Right lobe of liver (tissue), 6 donors: ENCODE measurements at regions not wholly inside any gene's neighbourhood (a gene's known extent, or its start where the extent isn't known, plus 50 kb on each side); places are given as distances from the start of the nearest gene placed in this dataset.

Source experiments
- ATAC-seq, 4 donors: fragments of 200-7000 bp; cut with Tn5 transposase; one replicate each; pipeline ENCODE4 v1.9.1; 2020; ENCODE audit warnings: mild to moderate bottlenecking in 4 of 4, moderate library complexity in 4 of 4
- DNase-seq, 3 donors: peaks; one replicate each; pipeline ENCODE4 v3.0.0-alpha.2; 2020
- H3K27ac ChIP-seq, 3 donors: fragments of 200-600 bp; one replicate each; pipeline ENCODE4 v1.8.0; 2022
- H3K27me3 ChIP-seq, 2 donors: fragments of 200-600 bp; one replicate each; pipeline ENCODE4 v1.8.0; 2022
- H3K36me3 ChIP-seq, 4 donors: fragments of 200-600 bp; sonication (generic) in 1 of 4; one replicate each; pipeline versions ENCODE4 v1.5.1 to v1.8.0; 2017 to 2022; ENCODE audit warnings: control low read depth in 1 of 4
- H3K4me1 ChIP-seq, 4 donors: fragments of 200-600 bp; sonication (generic) in 1 of 4; one replicate each; pipeline versions ENCODE4 v1.5.1 to v1.8.0; 2017 to 2022; ENCODE audit warnings: control low read depth in 1 of 4
- H3K4me3 ChIP-seq, 3 donors: fragments of 200-600 bp; one replicate each; pipeline ENCODE4 v1.8.0; 2022
- H3K9me3 ChIP-seq, 4 donors: fragments of 200-600 bp; sonication (generic) in 1 of 4; one replicate each; pipeline versions ENCODE4 v1.5.1 to v1.8.0; 2017 to 2022; ENCODE audit warnings: control low read depth in 1 of 4
- CTCF ChIP-seq, 4 donors: fragments of 200-600 bp in 3 of 4; fragments of 450-650 bp in 1 of 4; IDR thresholded peaks; one replicate each; pipeline versions ENCODE4 v1.5.1 to v1.8.0; 2016 to 2022; ENCODE audit warnings: antibody characterized with exemption in 4 of 4, mild to moderate bottlenecking in 2 of 4
- POLR2A ChIP-seq: fragments of 450-650 bp; IDR thresholded peaks from one replicate; pipeline ENCODE4 v1.6.1; 2017; ENCODE audit warnings: antibody characterized with exemption, mild to moderate bottlenecking
- WGBS: methylation state at CpG from one replicate; pipeline ENCODE4 v1.1.6; 2018; ENCODE audit warnings: low coverage, low lambda C conversion rate; ENCODE audit not compliant: insufficient coverage; ENCODE audit errors: missing lambda C conversion rate; 5-methylcytosine and 5-hydroxymethylcytosine counted together
- intact Hi-C, 2 donors: fragments of 100-400 bp; cut with DNase I; formaldehyde crosslinking; loops; one replicate each; pipeline versions ENCODE4 v1.11.2 to v1.14.1; 2022
- donor health status: DM: no; HTN: yes; CAD: no.
- donor health status: DM: no; HTN: no; CAD: no.
- donor health status: DM: no; HTN: no; CAD: no.
- donor health status: DM: no; HTN: yes; CAD: no.
- donor health status: DM: no; HTN: yes; CAD: no.

DNA sequence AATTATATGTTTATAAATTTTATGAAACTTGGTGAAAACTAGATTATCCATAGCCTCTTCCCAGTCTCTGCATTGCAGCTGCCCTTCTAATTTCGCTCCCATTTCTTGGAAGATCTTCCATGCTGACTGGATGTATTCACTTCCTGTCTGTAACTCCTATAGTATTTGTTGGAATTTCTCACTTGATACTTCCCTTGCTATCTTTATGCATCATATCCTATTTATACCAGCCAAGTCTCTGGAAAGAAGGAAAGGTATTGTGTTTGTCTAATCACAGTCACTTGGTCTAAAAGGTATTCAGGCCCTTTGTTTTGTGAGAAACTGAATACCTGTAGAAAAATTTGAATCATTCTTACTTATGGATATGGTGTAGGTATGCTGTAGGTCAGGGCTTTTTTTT, 870.9 kb upstream of the FRG1 start:
- intact Hi-C loops: no loop called here
- no peak for TF ChIP-seq POLR2A
- TF ChIP-seq CTCF (IDR thresholded peaks at IDR 0.05): no peak
- Histone ChIP-seq H3K4me3 (no peak overlapping the region), H3K4me1 (no peaks in the 10 kb centered on the region), H3K9me3 (no peaks in the 10 kb centered on the region), H3K27me3 (no peaks in the 10 kb centered on the region), H3K27ac (no peak overlapping the region), H3K36me3 (no peaks in the 10 kb centered on the region)
- DNase-seq (no peak), ATAC-seq (no peak)
- WGBS: 36% methylated on average over 1 of the region's 1 CpG

GRCh38 chr4:189071241-189071640, 869.4 kb upstream of the FRG1 start:
- intact Hi-C loops: no loop called here

GRCh38 chr4:189073739-189074138, 866.9 kb upstream of the FRG1 start:
- H3K4me1 ChIP-seq: no peaks in the 10 kb centered on the region
- no peaks in the 10 kb centered on the region for H3K9me3 ChIP-seq
- intact Hi-C loops: no loop called here
- no peak overlapping the region for H3K4me3 ChIP-seq
- 47% methylated on average over 4 of the region's 6 CpGs for WGBS
- ATAC-seq: no peak
- no peaks in the 10 kb centered on the region for H3K36me3 ChIP-seq
- TF ChIP-seq POLR2A: no peak
- no peak for TF ChIP-seq CTCF (IDR thresholded peaks at IDR 0.05)
- H3K27ac ChIP-seq: no peak overlapping the region
- no peaks in the 10 kb centered on the region for H3K27me3 ChIP-seq
- no peak for DNase-seq

More at GRCh38 chr4:189071241-189071640, 869.4 kb upstream of the FRG1 start:
- Histone ChIP-seq H3K4me1 (no peaks in the 10 kb centered on the region), H3K9me3 (no peaks in the 10 kb centered on the region), H3K4me3 (no peak overlapping the region), H3K27me3 (no peaks in the 10 kb centered on the region), H3K36me3 (no peaks in the 10 kb centered on the region), H3K27ac (no peak overlapping the region)
- ATAC-seq: no peak
- 35% methylated on average over 6 of the region's 6 CpGs for WGBS
- no peak for TF ChIP-seq CTCF (IDR thresholded peaks at IDR 0.05)
- no peak for DNase-seq

GRCh38 chr4:189081826-189082225, 858.8 kb upstream of the FRG1 start:
- Histone ChIP-seq H3K9me3 (no peaks in the 10 kb centered on the region), H3K4me1 (no peaks in the 10 kb centered on the region), H3K27me3 (no peaks in the 10 kb centered on the region), H3K36me3 (no peaks in the 10 kb centered on the region), H3K27ac (no peak overlapping the region), H3K4me3 (no peak overlapping the region)
- intact Hi-C loops: no loop called here
- TF ChIP-seq CTCF (IDR thresholded peaks at IDR 0.05) (no peak), POLR2A (no peak)
- no peak for DNase-seq
- no peak for ATAC-seq

- Histone ChIP-seq H3K27ac (no peak overlapping the region), H3K9me3 (no peaks in the 10 kb centered on the region), H3K4me1 (no peaks in the 10 kb centered on the region), H3K4me3 (no peak overlapping the region), H3K27me3 (no peaks in the 10 kb centered on the region), H3K36me3 (no peaks in the 10 kb centered on the region)
- WGBS: 57% methylated on average over 5 of the region's 5 CpGs
- intact Hi-C loops: no loop called here
- TF ChIP-seq POLR2A (no peak), CTCF (IDR thresholded peaks at IDR 0.05) (no peak)
- ATAC-seq: no peak
- DNase-seq: no peak
Measured at GRCh38 chr4:189083769-189084168, 856.9 kb upstream of the FRG1 start.
